Inflammatory macrophage treated with lipopolysaccharide for 4 hours (primary cell): ENCODE measurements at regions not wholly inside any gene's neighbourhood (a gene's known extent, or its start where the extent isn't known, plus 50 kb on each side); places are given as distances from the start of the nearest gene placed in this dataset.
"Not testable (repeated sequence)": the region's sequence is repeated elsewhere in the genome, so short reads cannot be mapped to it uniquely, and the experiment has no call there.

Source experiments
- DNase-seq: peaks from one replicate; pipeline ENCODE4 v3.0.0-alpha.2; 2020

DNA sequence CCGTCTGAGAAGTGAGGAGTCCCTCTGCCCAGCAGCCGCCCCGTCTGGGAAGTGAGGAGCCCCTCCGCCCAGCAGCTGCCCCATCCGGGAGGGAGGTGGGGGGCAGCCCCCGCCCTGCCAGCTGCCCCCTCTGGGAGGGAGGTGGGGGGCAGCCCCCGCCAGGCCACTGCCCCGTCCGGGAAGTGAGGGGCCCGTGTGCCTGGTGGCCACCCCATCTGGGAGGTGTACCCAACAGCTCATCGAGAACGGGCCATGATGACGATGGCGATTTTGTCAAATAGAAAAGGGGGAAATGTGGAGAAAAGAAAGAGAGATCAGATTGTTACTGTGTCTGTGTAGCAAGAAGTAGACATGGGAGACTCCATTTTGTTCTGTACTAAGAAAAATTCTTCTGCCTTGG lies 208.8 kb downstream of the KDM5D start:
- not testable (repeated sequence) for DNase-seq

- no peak for DNase-seq
Observed at GRCh38 chrY:19521976-19522375, 222.6 kb downstream of the KDM5D start.

GRCh38 chrY:19503092-19503449 lies 241.5 kb downstream of the KDM5D start:
- no peak for DNase-seq

DNA sequence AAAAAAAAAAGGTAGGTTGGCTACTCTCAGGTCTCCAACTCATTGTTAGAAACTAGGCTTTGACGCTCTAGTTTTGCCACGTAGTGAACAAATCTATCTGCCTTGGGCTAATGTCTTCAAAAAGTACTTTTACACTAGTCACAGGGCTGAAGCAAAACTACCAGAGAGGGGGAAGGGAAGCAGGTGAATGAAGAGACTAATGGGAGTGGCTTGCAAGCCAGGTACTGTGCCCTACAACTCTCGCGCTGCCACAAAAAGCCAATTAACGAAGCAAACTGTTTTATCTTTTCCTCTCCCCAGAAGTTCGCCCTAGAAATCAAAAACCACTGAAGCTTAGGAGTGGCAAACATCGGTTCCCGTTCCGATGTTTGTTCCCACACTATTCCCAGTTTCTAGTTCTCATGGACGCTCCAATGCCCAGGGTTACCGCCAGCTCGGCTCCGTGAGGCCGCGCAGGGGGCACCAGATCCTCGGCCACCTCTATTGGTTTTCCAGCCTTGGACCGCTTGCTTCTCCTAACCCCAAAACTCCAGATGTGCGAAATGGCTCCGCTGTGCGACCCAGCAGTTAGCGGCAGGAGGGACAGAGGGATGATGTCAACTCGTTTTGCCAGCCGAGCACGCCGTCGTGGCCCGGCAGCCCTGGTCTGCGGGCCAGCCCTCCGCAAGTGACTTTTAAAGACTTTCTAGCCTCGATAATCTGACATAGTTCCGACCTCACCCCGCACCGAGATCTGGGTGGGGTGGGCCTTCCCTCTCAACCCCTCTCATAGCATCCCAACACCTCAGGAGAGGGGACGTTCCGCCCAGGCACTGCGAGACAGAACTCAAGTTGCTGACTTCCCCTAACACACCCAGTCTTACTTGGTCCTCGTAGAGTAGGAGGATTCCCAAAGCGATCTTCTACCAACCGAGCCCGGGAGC lies 242.1 kb downstream of the KDM5D start:
- no peak for DNase-seq

GRCh38 chrY:19498556-19498955 lies 246.0 kb downstream of the KDM5D start:
- no peak for DNase-seq

- no peak for DNase-seq
Observed at GRCh38 chrY:19487494-19487893, 257.0 kb downstream of the KDM5D start.

- no peak for DNase-seq
Observed at GRCh38 chrY:19484997-19485396, 259.5 kb downstream of the KDM5D start.

DNA sequence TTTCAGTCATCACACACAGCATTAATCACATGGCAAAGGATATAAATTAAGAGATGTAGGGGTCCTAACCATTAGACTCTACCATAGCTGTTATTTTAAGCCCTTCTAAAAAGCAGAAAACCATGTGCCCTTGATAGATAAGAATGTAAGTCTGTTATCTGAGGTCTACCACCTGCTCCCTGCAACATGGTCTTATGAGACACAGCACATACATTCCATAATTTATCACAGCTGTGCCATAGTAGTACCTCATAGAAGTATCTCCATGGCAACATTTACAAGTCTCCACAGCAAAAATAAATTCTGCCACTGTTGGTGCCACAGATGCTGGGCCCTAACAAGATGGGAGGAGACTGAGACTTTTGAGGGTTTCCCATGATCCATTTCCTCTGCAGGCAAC lies 265.4 kb downstream of the KDM5D start:
- DNase-seq: no peak

- no peak for DNase-seq
Observed at GRCh38 chrY:19477959-19478358, 266.6 kb downstream of the KDM5D start.

- DNase-seq: no peak
Observed at GRCh38 chrY:19465809-19466208, 278.7 kb downstream of the KDM5D start.

DNA sequence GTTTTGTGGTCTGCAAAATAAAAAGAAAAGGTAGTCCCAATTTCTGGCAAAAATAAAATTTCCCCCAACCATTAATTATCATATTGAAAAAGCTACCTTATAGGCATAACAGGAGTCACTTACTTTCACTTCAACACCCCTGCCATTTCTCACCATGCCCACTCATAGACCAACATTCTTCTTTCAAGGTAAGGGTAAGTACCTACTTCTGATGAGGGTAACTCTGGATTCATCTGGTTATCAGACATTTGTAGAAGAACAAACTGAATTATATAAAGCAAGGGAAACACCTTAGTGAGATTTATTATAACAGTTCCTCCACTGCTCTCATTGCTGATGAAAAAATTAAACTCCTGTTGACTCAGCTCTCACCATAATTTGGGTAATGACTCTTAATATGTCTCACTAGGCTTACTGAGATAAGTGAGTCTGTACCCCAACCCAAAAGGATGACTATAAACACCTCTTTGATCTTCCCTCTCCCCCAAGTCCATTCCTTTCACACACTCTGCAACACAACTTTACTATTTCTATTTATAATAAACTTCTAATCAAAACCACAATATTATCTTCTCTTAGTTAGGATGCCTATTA lies 287.6 kb downstream of the KDM5D start:
- no peak for DNase-seq

- peak; percentile 33 for DNase-seq
Observed at GRCh38 chrY:19433059-19433458, 311.5 kb downstream of the KDM5D start.

GRCh38 chrY:19427736-19428518 lies 316.6 kb downstream of the KDM5D start:
- no peak for DNase-seq

DNA sequence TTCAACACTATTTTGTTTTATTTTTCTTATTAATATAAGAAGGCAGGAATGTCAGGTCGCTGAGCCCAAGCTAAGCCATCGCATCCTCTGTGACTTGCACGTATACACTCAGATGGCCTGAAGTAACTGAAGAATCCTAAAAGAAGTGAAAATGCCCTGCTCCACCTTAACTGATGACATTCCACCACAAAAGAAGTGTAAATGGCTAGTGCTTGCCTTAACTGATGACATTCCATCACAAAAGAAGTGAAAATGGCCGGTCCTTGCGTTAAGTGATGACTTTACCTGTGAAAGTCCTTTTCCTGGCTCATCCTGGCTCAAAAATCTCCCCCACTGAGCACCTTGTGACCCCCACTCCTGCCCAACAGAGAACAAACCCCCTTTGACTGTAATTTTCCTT lies 317.3 kb downstream of the KDM5D start:
- not testable (repeated sequence) for DNase-seq

GRCh38 chrY:19410980-19411766 lies 333.4 kb downstream of the KDM5D start:
- DNase-seq: no peak

- no peak for DNase-seq
Observed at GRCh38 chrY:19406246-19406645, 338.3 kb downstream of the KDM5D start.

GRCh38 chrY:19405598-19405997 lies 338.9 kb downstream of the KDM5D start:
- no peak for DNase-seq

- DNase-seq: no peak
Observed at GRCh38 chrY:19392876-19393275, 351.6 kb downstream of the KDM5D start.

GRCh38 chrY:19391922-19392321 lies 352.6 kb downstream of the KDM5D start:
- DNase-seq: no peak

- DNase-seq: no peak
Observed at GRCh38 chrY:19365321-19365720, 379.2 kb downstream of the KDM5D start.

DNA sequence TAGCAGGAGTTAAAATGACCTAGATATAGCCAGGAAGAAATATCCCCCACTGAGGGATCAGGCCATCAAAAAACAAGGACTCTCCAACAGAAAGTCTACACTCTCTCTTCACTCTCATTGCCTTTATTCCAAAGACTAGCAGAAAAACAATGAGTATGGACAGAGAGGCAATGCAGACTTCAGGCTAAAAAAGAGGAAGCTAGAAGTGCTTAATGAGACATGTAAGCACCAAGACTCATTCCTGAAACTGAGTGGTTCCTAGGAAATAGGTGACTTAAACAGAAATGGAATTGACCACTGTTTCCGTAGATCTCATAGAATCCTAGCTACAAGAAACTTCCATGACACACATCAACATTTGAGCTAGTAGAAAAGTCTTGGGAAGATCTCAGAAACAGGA lies 387.3 kb downstream of the KDM5D start:
- no peak for DNase-seq

- DNase-seq: no peak
Observed at GRCh38 chrY:19356735-19357134, 387.8 kb downstream of the KDM5D start.

- no peak for DNase-seq
Observed at GRCh38 chrY:19354857-19355173, 389.7 kb downstream of the KDM5D start.
